ENCODE measurements at regions not wholly inside any gene's neighbourhood (a gene's known extent, or its start where the extent isn't known, plus 50 kb on each side); places are given as distances from the start of the nearest gene placed in this dataset.

- Histone ChIP-seq H3K9me2 (replicated peaks; ENCODE audit: insufficient read depth, low read length) (no peaks in the 10 kb centered on the region), H3K27ac (ENCODE audit: low read depth, low read length) (no peak overlapping the region), H3K9me3 (ENCODE audit: insufficient read depth, low read length) (no peaks in the 10 kb centered on the region), H3F3A (ENCODE audit: insufficient read depth) (no peaks in the 10 kb centered on the region), H3K79me2 (ENCODE audit: insufficient read depth, low read length) (no peaks in the 10 kb centered on the region), H4K20me1 (ENCODE audit: low read depth, low read length) (no peaks in the 10 kb centered on the region), H3K4me3 (ENCODE audit: insufficient read depth, low read length, poor library complexity, severe bottlenecking) (no peak overlapping the region), H2AFZ (ENCODE audit: low read depth, low read length, severe bottlenecking) (no peak overlapping the region), H3K27me3 (ENCODE audit: low read length) (no peaks in the 10 kb centered on the region), H3K36me3 (ENCODE audit: low read length) (no peaks in the 10 kb centered on the region), H3K9ac (ENCODE audit: low read length) (no peak overlapping the region), H3K4me2 (ENCODE audit: low read depth, low read length, poor library complexity, severe bottlenecking) (no peak overlapping the region)
- TF ChIP-seq EZH2phosphoT487 (conservative IDR thresholded peaks at IDR 0.05; ENCODE audit: low read length) (no peak), CTCF (IDR thresholded peaks at IDR 0.05; ENCODE audit: insufficient read depth, low read length, poor library complexity, severe bottlenecking) (no peak)
Observed at GRCh38 chr6:71103130-71103529, 146.3 kb upstream of the B3GAT2 start.

- H3K27ac ChIP-seq (ENCODE audit: low read depth, low read length) = no peak overlapping the region
- no peaks in the 10 kb centered on the region for H4K20me1 ChIP-seq (ENCODE audit: low read depth, low read length)
- H3K27me3 ChIP-seq (ENCODE audit: low read length) = no peaks in the 10 kb centered on the region
- H3K9me2 ChIP-seq (replicated peaks; ENCODE audit: insufficient read depth, low read length) = no peaks in the 10 kb centered on the region
- H3K9me3 ChIP-seq (ENCODE audit: insufficient read depth, low read length) = no peaks in the 10 kb centered on the region
- no peaks in the 10 kb centered on the region for H3K36me3 ChIP-seq (ENCODE audit: low read length)
- H3K9ac ChIP-seq (ENCODE audit: low read length) = no peak overlapping the region
- H2AFZ ChIP-seq (ENCODE audit: low read depth, low read length, severe bottlenecking) = no peak overlapping the region
- no peaks in the 10 kb centered on the region for H3F3A ChIP-seq (ENCODE audit: insufficient read depth)
- H3K79me2 ChIP-seq (ENCODE audit: insufficient read depth, low read length) = no peaks in the 10 kb centered on the region
- TF ChIP-seq EZH2phosphoT487 (conservative IDR thresholded peaks at IDR 0.05; ENCODE audit: low read length) = no peak
- no peak for TF ChIP-seq CTCF (IDR thresholded peaks at IDR 0.05; ENCODE audit: insufficient read depth, low read length, poor library complexity, severe bottlenecking)
- no peak overlapping the region for H3K4me2 ChIP-seq (ENCODE audit: low read depth, low read length, poor library complexity, severe bottlenecking)
- no peak overlapping the region for H3K4me3 ChIP-seq (ENCODE audit: insufficient read depth, low read length, poor library complexity, severe bottlenecking)
Observed at GRCh38 chr6:71103641-71104040, 146.8 kb upstream of the B3GAT2 start.

- no peak overlapping the region for H3K4me3 ChIP-seq (ENCODE audit: insufficient read depth, low read length, poor library complexity, severe bottlenecking)
- H2AFZ ChIP-seq (ENCODE audit: low read depth, low read length, severe bottlenecking) = no peak overlapping the region
- H3K79me2 ChIP-seq (ENCODE audit: insufficient read depth, low read length) = no peaks in the 10 kb centered on the region
- no peaks in the 10 kb centered on the region for H3K36me3 ChIP-seq (ENCODE audit: low read length)
- H4K20me1 ChIP-seq (ENCODE audit: low read depth, low read length) = no peaks in the 10 kb centered on the region
- no peaks in the 10 kb centered on the region for H3K27me3 ChIP-seq (ENCODE audit: low read length)
- TF ChIP-seq CTCF (IDR thresholded peaks at IDR 0.05; ENCODE audit: insufficient read depth, low read length, poor library complexity, severe bottlenecking) (no peak), EZH2phosphoT487 (conservative IDR thresholded peaks at IDR 0.05; ENCODE audit: low read length) (no peak)
- no peaks in the 10 kb centered on the region for H3F3A ChIP-seq (ENCODE audit: insufficient read depth)
- H3K9me2 ChIP-seq (replicated peaks; ENCODE audit: insufficient read depth, low read length) = no peaks in the 10 kb centered on the region
- H3K27ac ChIP-seq (ENCODE audit: low read depth, low read length) = no peak overlapping the region
- H3K9ac ChIP-seq (ENCODE audit: low read length) = no peak overlapping the region
- no peaks in the 10 kb centered on the region for H3K9me3 ChIP-seq (ENCODE audit: insufficient read depth, low read length)
- no peak overlapping the region for H3K4me2 ChIP-seq (ENCODE audit: low read depth, low read length, poor library complexity, severe bottlenecking)
Observed at GRCh38 chr6:71106276-71106675, 149.4 kb upstream of the B3GAT2 start.

Data from SU-DHL-6 (cell line).